Putamen (tissue), 1 donor: ENCODE measurements at regions not wholly inside any gene's neighbourhood (a gene's known extent, or its start where the extent isn't known, plus 50 kb on each side); places are given as distances from the start of the nearest gene placed in this dataset.

Source experiments
- DNase-seq: peaks from one replicate; pipeline ENCODE4 v3.0.0-alpha.2; 2016; ENCODE audit warnings: low spot score

GRCh38 chr3:73745526-73746191 lies 120.9 kb upstream of the PDZRN3 start:
- DNase-seq = peak; percentile 13

GRCh38 chr3:73743551-73743950 lies 118.8 kb upstream of the PDZRN3 start:
- DNase-seq = no peak

- no peak for DNase-seq
Measured at GRCh38 chr3:73739791-73740453, 115.2 kb upstream of the PDZRN3 start.

- no peak for DNase-seq
Measured at GRCh38 chr3:73738711-73739110, 114.0 kb upstream of the PDZRN3 start.

- no peak for DNase-seq
Measured at GRCh38 chr3:73734211-73735089, 109.7 kb upstream of the PDZRN3 start.

GRCh38 chr3:73733746-73734145 lies 109.0 kb upstream of the PDZRN3 start:
- DNase-seq = no peak

- no peak for DNase-seq
Measured at GRCh38 chr3:73729969-73730440, 105.3 kb upstream of the PDZRN3 start.

GRCh38 chr3:73727854-73728253 lies 103.1 kb upstream of the PDZRN3 start:
- DNase-seq = no peak

- peak; percentile 30 for DNase-seq
Measured at GRCh38 chr3:73727117-73727821, 102.5 kb upstream of the PDZRN3 start.

GRCh38 chr3:73723596-73723995 lies 98.9 kb upstream of the PDZRN3 start:
- DNase-seq = no peak

GRCh38 chr3:73719861-73720260 lies 95.1 kb upstream of the PDZRN3 start:
- no peak for DNase-seq

GRCh38 chr3:73719413-73719851 lies 94.7 kb upstream of the PDZRN3 start:
- peak; percentile 13 for DNase-seq

- DNase-seq = no peak
Measured at GRCh38 chr3:73718326-73719110, 93.8 kb upstream of the PDZRN3 start.

GRCh38 chr3:73716418-73716817 lies 91.7 kb upstream of the PDZRN3 start:
- no peak for DNase-seq

GRCh38 chr3:73710340-73710739 lies 85.6 kb upstream of the PDZRN3 start:
- no peak for DNase-seq

GRCh38 chr3:73709712-73710111 lies 85.0 kb upstream of the PDZRN3 start:
- DNase-seq = no peak

- no peak for DNase-seq
Measured at GRCh38 chr3:73708956-73709355, 84.2 kb upstream of the PDZRN3 start.

GRCh38 chr3:73707772-73708171 lies 83.0 kb upstream of the PDZRN3 start:
- DNase-seq = no peak

- no peak for DNase-seq
Measured at GRCh38 chr3:73706771-73707170, 82.0 kb upstream of the PDZRN3 start.

- no peak for DNase-seq
Measured at GRCh38 chr3:73705792-73706191, 81.1 kb upstream of the PDZRN3 start.

- no peak for DNase-seq
Measured at GRCh38 chr3:73699327-73699726, 74.6 kb upstream of the PDZRN3 start.
